Esophagus (tissue), 2 donors: ENCODE measurements at regions not wholly inside any gene's neighbourhood (a gene's known extent, or its start where the extent isn't known, plus 50 kb on each side); places are given as distances from the start of the nearest gene placed in this dataset.

Experiments used
- H3K27ac ChIP-seq, 2 donors: one replicate each; pipeline ENCODE4 v1.5.1; 2013; ENCODE audit warnings: low read depth in 2 of 2, mild to moderate bottlenecking in 2 of 2, inconsistent platforms in 1 of 2, low read length in 1 of 2, moderate library complexity in 1 of 2
- H3K27me3 ChIP-seq, 2 donors: one replicate each; pipeline ENCODE4 v1.6.1; 2013; ENCODE audit warnings: low read length in 2 of 2, control low read depth in 1 of 2, mild to moderate bottlenecking in 1 of 2; ENCODE audit not compliant: insufficient read depth in 2 of 2, control insufficient read depth in 1 of 2
- H3K36me3 ChIP-seq, 2 donors: one replicate each; pipeline ENCODE4 v1.6.1; 2013; ENCODE audit warnings: low read length in 1 of 2; ENCODE audit not compliant: control insufficient read depth in 2 of 2, insufficient read depth in 2 of 2
- H3K4me1 ChIP-seq, 2 donors: one replicate each; pipeline ENCODE4 v1.6.1; 2013; ENCODE audit warnings: low read length in 1 of 2; ENCODE audit not compliant: control insufficient read depth in 2 of 2, insufficient read depth in 2 of 2
- H3K4me3 ChIP-seq, 2 donors: one replicate each; pipeline ENCODE4 v1.5.1; 2013; ENCODE audit warnings: low read length in 2 of 2, mild to moderate bottlenecking in 2 of 2, low read depth in 1 of 2, moderate library complexity in 1 of 2
- H3K9me3 ChIP-seq, 2 donors: one replicate each; pipeline ENCODE4 v1.6.1; 2013; ENCODE audit warnings: mild to moderate bottlenecking in 2 of 2, low read depth in 1 of 2, low read length in 1 of 2, moderate library complexity in 1 of 2; ENCODE audit not compliant: control insufficient read depth in 2 of 2, insufficient read depth in 1 of 2
- WGBS, 2 donors: extraction: QIAGEN DNeasy Blood & Tissue Kit; methylation state at CpG; one replicate each; pipeline ENCODE4 v1.1.7; 2013; 5-methylcytosine and 5-hydroxymethylcytosine counted together
- donor health status: healthy with polysubstance abuse.
- donor health status: Bipolar disorder and iron deficiency.

DNA sequence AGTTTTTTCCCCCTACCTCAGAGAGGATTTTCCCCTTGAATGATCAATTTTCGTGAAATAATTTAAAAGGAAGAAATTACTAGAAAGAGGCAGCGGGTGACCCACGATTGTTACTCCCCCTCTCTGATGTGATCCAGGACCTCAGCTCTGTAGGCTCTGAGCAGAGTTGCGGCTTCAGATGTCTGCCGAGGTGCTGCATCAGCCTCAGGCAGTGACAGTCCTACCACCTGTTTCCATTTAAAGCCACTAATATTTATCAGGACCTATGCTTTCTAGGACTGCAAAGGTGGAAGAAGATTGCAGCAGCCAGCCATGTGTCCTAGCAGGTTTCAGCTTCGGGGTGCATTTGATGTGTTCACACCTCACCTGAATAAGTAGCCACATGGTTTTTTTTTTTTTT is 294.8 kb upstream of the C2CD4B start:
- H3K4me3 ChIP-seq, result no peak overlapping the region

GRCh38 chr15:62462268-62462667 is 297.2 kb upstream of the C2CD4B start:
- WGBS, 2 donors, result 43 to 47% methylated on average over 1 of the region's 1 CpG
- Histone ChIP-seq H3K27me3 (no peaks in the 10 kb centered on the region), H3K4me3 (no peak overlapping the region), H3K36me3 (no peaks in the 10 kb centered on the region), H3K27ac (no peak overlapping the region), H3K4me1 (no peaks in the 10 kb centered on the region), H3K9me3 (no peaks in the 10 kb centered on the region)

More for the DNA sequence above, 294.8 kb upstream of the C2CD4B start:
- WGBS, 2 donors, result 86 to 91% methylated on average over 6 of the region's 6 CpGs
- no peaks in the 10 kb centered on the region for H3K36me3 ChIP-seq
- no peaks in the 10 kb centered on the region for H3K27me3 ChIP-seq
- H3K27ac ChIP-seq, result no peak overlapping the region
- no peaks in the 10 kb centered on the region for H3K4me1 ChIP-seq
- no peaks in the 10 kb centered on the region for H3K9me3 ChIP-seq

DNA sequence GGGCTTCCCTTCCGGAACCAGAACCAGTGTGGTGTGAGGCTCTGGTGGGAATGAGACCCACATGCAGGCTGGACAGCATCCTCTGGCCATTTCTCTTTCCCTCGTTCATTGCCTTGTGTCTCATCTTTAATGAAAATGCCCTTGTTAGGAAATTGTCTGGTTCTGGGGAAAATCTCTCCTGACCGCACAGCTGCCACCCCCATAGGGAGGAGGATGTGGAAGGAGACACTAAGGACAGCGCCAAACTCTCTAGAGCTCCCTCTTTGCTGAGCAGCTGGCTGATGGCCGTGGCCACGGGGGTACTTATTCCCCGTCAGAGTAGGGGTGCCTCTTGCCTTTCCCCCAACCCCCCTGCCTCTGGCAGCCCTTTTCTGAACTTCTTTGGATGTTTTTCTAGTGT is 297.6 kb upstream of the C2CD4B start:
- no peaks in the 10 kb centered on the region for H3K27me3 ChIP-seq
- 67 to 78% methylated on average over 7 of the region's 7 CpGs for WGBS, 2 donors
- no peaks in the 10 kb centered on the region for H3K4me1 ChIP-seq
- H3K4me3 ChIP-seq, result no peak overlapping the region
- no peaks in the 10 kb centered on the region for H3K9me3 ChIP-seq
- no peaks in the 10 kb centered on the region for H3K36me3 ChIP-seq
- no peak overlapping the region for H3K27ac ChIP-seq

DNA sequence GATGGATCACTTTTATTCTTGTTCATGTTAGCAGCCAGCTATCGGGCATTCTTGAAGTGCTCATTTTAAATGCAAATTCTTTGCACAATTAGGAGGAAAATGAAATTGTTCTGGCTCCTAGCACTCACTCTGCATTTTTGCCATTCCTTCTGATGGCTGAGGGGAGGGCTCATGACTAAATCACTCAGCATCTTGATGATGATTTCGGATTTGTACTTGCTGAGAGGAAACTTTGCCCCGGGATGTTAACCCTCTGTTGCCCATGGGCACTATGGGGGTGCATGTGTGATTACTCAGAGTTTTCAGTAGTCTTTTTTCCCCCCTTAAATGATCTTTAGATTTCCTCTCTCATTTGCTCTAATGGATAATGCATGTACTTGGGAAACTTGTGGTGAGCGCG is 299.6 kb upstream of the C2CD4B start:
- H3K36me3 ChIP-seq, result no peaks in the 10 kb centered on the region
- WGBS, 2 donors, result 49 to 55% methylated on average over 5 of the region's 5 CpGs
- H3K9me3 ChIP-seq, result no peaks in the 10 kb centered on the region
- no peak overlapping the region for H3K4me3 ChIP-seq
- H3K27ac ChIP-seq, result no peak overlapping the region
- H3K27me3 ChIP-seq, result no peaks in the 10 kb centered on the region
- H3K4me1 ChIP-seq, result no peaks in the 10 kb centered on the region

DNA sequence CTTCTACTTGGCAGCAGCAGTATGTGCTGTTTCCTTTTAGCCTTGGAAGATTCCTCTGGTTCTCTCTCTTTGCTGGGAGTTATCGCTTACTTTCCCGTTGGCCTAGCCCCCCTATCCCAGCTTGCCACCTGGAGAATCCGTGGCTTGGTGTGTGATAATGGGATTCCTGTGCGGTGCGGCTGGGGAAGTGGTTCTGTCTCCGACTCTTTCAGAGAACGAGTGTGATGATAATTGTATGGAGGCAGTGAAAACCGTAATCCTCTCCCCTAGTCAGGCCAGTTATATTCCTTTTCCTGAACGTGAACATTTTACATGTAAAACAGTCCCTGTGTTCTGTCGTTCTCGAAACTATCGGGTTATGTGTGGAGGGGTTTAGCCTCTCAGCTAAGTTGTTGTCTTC is 300.1 kb upstream of the C2CD4B start:
- no peaks in the 10 kb centered on the region for H3K4me1 ChIP-seq
- H3K27ac ChIP-seq, result no peak overlapping the region
- H3K4me3 ChIP-seq, result no peak overlapping the region
- WGBS, 2 donors, result 77 to 79% methylated on average over 12 of the region's 12 CpGs
- H3K36me3 ChIP-seq, result no peaks in the 10 kb centered on the region
- no peaks in the 10 kb centered on the region for H3K27me3 ChIP-seq
- H3K9me3 ChIP-seq, result no peaks in the 10 kb centered on the region

DNA sequence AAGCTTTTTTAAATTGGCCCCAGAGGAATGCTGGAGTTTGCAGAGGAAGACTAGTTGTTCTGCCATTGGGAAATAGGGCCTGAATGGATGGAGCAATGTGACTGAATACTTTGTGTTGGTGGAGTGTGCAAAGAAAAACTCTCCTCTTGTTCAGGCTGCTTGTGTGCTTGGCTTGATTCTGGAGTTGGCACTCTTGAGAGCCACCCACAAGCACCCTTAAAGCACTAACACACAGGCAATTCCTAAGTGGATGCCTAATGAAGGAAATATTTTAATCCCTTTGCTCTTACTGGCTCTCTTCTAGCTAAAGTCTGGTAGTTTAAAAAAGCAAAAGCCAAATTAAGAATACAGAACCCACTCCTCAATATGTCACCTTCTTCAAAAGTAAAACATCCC is 304.4 kb upstream of the C2CD4B start:
- H3K9me3 ChIP-seq, result no peaks in the 10 kb centered on the region
- H3K27ac ChIP-seq, result peak overlapping the region in 1 of 2 donors; percentile 68
- H3K4me1 ChIP-seq, result peaks cover 0 to 3% of the 10 kb centered on the region in 2 donors
- no peaks in the 10 kb centered on the region for H3K27me3 ChIP-seq
- H3K4me3 ChIP-seq, result no peak overlapping the region
- no peaks in the 10 kb centered on the region for H3K36me3 ChIP-seq

- peaks cover 0 to 3% of the 10 kb centered on the region in 2 donors for H3K4me1 ChIP-seq
- H3K36me3 ChIP-seq, result no peaks in the 10 kb centered on the region
- 58 to 70% methylated on average over 11 of the region's 11 CpGs for WGBS, 2 donors
- peak overlapping the region; percentile 39 to 68 for H3K27ac ChIP-seq
- H3K4me3 ChIP-seq, result no peak overlapping the region
- H3K27me3 ChIP-seq, result no peaks in the 10 kb centered on the region
- H3K9me3 ChIP-seq, result no peaks in the 10 kb centered on the region
These were observed 305.0 kb upstream of the C2CD4B start for GRCh38 chr15:62469874-62470688.

- H3K4me3 ChIP-seq, result no peak overlapping the region
- H3K27me3 ChIP-seq, result no peaks in the 10 kb centered on the region
- no peaks in the 10 kb centered on the region for H3K9me3 ChIP-seq
- H3K27ac ChIP-seq, result peak overlapping the region in 1 of 2 donors; percentile 4
- peaks cover 0 to 3% of the 10 kb centered on the region in 2 donors for H3K4me1 ChIP-seq
- WGBS, 2 donors, result 83 to 85% methylated on average over 6 of the region's 6 CpGs
- no peaks in the 10 kb centered on the region for H3K36me3 ChIP-seq
These were observed 307.7 kb upstream of the C2CD4B start for GRCh38 chr15:62472616-62473299.

GRCh38 chr15:62474021-62474770 is 309.1 kb upstream of the C2CD4B start:
- no peak overlapping the region for H3K4me3 ChIP-seq
- 73 to 78% methylated on average over 9 of the region's 9 CpGs for WGBS, 2 donors
- H3K27me3 ChIP-seq, result no peaks in the 10 kb centered on the region
- H3K9me3 ChIP-seq, result no peaks in the 10 kb centered on the region
- no peak overlapping the region for H3K27ac ChIP-seq
- H3K36me3 ChIP-seq, result no peaks in the 10 kb centered on the region
- H3K4me1 ChIP-seq, result peaks cover 0 to 3% of the 10 kb centered on the region in 2 donors
